GM18868 (cell line): ENCODE measurements at regions not wholly inside any gene's neighbourhood (a gene's known extent, or its start where the extent isn't known, plus 50 kb on each side); places are given as distances from the start of the nearest gene placed in this dataset.

Source experiments
- ATAC-seq: cut with Tn5 transposase; IDR thresholded peaks from one replicate; pipeline ENCODE4 v1.9.1; 2021; ENCODE audit warnings: mild to moderate bottlenecking, moderate library complexity; ENCODE audit not compliant: unreplicated experiment

GRCh38 chr20:51079488-51079887 is 56.6 kb upstream of the KCNG1 start:
- no peak for ATAC-seq

GRCh38 chr20:51077686-51078060 is 54.8 kb upstream of the KCNG1 start:
- no peak for ATAC-seq

GRCh38 chr20:51076786-51077685 is 54.1 kb upstream of the KCNG1 start:
- no peak for ATAC-seq

DNA sequence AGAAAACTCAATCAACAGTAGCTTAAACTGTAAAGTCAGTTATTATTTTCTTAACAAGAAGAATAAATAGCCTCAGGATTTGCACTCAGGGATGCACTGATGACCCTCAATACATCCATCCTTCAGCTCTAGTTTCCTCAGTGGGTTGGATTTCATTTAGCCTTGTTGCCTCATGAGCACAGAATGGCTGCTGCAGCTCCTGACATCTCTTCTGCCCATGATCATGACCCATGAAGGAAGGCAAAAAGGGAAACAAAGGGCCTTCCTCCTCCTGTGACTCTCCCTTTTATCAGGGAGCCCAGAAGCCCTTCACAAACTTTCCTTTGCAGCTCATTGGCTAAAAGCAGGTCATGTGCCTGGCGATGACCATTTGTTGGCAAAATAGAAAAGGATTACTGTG is 51.2 kb upstream of the KCNG1 start:
- no peak for ATAC-seq
